DMS79 treated with DMSO at 0.1 percent for 48 hours (cell line): ENCODE measurements at regions not wholly inside any gene's neighbourhood (a gene's known extent, or its start where the extent isn't known, plus 50 kb on each side); places are given as distances from the start of the nearest gene placed in this dataset.

Experiments used
- DNase-seq: peaks from one replicate; lab custom pipeline; 2025; lab: John Stamatoyannopoulos, UW

- DNase-seq, result no peak
Observed at GRCh38 chr7:155893176-155893575, 80.9 kb upstream of the SHH start.

GRCh38 chr7:155889636-155890511 is 77.6 kb upstream of the SHH start:
- no peak for DNase-seq

GRCh38 chr7:155887174-155887525 is 74.9 kb upstream of the SHH start:
- DNase-seq, result no peak

- no peak for DNase-seq
Observed at GRCh38 chr7:155886391-155887173, 74.3 kb upstream of the SHH start.

GRCh38 chr7:155885167-155886155 is 73.2 kb upstream of the SHH start:
- no peak for DNase-seq

- DNase-seq, result no peak
Observed at GRCh38 chr7:155884225-155885166, 72.2 kb upstream of the SHH start.

GRCh38 chr7:155883491-155884224 is 71.4 kb upstream of the SHH start:
- DNase-seq, result no peak

GRCh38 chr7:155882596-155882995 is 70.3 kb upstream of the SHH start:
- DNase-seq, result no peak

GRCh38 chr7:155881471-155882350 is 69.4 kb upstream of the SHH start:
- DNase-seq, result no peak

GRCh38 chr7:155880721-155881120 is 68.5 kb upstream of the SHH start:
- DNase-seq, result no peak

- DNase-seq, result no peak
Observed at GRCh38 chr7:155879592-155879991, 67.3 kb upstream of the SHH start.

GRCh38 chr7:155878674-155879073 is 66.4 kb upstream of the SHH start:
- no peak for DNase-seq

- no peak for DNase-seq
Observed at GRCh38 chr7:155878250-155878649, 66.0 kb upstream of the SHH start.

GRCh38 chr7:155877167-155877566 is 64.9 kb upstream of the SHH start:
- no peak for DNase-seq

- DNase-seq, result no peak
Observed at GRCh38 chr7:155874411-155874810, 62.1 kb upstream of the SHH start.

- no peak for DNase-seq
Observed at GRCh38 chr7:155874010-155874409, 61.7 kb upstream of the SHH start.

- no peak for DNase-seq
Observed at GRCh38 chr7:155872678-155873369, 60.6 kb upstream of the SHH start.

GRCh38 chr7:155871211-155871610 is 58.9 kb upstream of the SHH start:
- DNase-seq, result no peak
